Fibroblast of pulmonary artery (primary cell): ENCODE measurements at regions not wholly inside any gene's neighbourhood (a gene's known extent, or its start where the extent isn't known, plus 50 kb on each side); places are given as distances from the start of the nearest gene placed in this dataset.

Experiments used
- DNase-seq: peaks from one replicate; pipeline ENCODE4 v3.0.0-alpha.2; 2010; ENCODE audit warnings: low read depth
- H3K4me3 ChIP-seq: replicated peaks from 2 replicates; pipeline ENCODE4 v1.5.1; 2011; ENCODE audit warnings: low read depth, mild to moderate bottlenecking, control low read depth, low read length, moderate library complexity
- TF ChIP-seq, protein P1 (sequence below): IDR thresholded peaks from 2 replicates; pipeline ENCODE4 v1.5.1; 2011; ENCODE audit warnings: mild to moderate bottlenecking, control low read depth, low read length, inconsistent platforms; ENCODE audit errors: missing control alignments

DNA sequence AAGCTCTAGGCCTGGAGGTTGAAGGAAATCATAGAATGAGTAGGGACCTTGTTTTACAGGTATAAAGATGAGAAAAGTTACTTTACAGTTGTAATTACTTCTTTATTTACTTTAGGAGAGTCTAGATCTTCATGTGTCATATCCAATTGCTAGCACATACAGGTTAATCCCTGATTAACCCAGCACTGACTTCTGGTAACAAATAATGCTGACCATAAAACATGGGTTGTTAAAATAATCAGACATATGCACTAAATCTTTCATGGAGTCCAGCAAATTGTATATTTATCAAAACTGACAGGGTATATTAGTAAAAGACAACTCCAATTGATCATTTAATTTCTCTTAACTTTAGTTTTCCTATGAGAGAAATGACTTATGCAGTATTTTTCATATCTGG, 245.2 kb downstream of the NFKBIZ start:
- TF ChIP-seq, protein P1, sequence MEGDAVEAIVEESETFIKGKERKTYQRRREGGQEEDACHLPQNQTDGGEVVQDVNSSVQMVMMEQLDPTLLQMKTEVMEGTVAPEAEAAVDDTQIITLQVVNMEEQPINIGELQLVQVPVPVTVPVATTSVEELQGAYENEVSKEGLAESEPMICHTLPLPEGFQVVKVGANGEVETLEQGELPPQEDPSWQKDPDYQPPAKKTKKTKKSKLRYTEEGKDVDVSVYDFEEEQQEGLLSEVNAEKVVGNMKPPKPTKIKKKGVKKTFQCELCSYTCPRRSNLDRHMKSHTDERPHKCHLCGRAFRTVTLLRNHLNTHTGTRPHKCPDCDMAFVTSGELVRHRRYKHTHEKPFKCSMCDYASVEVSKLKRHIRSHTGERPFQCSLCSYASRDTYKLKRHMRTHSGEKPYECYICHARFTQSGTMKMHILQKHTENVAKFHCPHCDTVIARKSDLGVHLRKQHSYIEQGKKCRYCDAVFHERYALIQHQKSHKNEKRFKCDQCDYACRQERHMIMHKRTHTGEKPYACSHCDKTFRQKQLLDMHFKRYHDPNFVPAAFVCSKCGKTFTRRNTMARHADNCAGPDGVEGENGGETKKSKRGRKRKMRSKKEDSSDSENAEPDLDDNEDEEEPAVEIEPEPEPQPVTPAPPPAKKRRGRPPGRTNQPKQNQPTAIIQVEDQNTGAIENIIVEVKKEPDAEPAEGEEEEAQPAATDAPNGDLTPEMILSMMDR, result no peak
- DNase-seq, result no peak
- H3K4me3 ChIP-seq, result no peak overlapping the region

DNA sequence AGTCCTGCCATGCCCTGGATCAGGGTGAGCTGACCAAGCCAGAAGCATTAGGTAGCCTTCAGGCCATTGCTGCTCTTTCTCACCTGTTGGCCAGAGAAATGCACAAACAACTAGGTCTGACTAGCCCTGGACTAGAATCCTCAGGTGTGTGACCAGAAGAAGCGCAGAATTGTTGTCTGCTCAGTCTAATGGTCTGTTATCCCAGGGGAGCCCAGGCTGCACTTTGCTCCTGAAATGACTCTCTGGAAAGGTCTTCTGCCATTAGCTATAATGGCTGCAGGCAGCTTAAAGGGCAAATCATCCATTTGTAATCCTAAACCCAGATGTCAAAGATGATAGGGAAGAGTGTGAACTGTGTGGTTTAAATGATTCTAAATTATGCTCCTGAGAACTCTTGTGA, 246.1 kb downstream of the NFKBIZ start:
- H3K4me3 ChIP-seq, result no peak overlapping the region
- TF ChIP-seq, protein P1, result no peak
- DNase-seq, result no peak

DNA sequence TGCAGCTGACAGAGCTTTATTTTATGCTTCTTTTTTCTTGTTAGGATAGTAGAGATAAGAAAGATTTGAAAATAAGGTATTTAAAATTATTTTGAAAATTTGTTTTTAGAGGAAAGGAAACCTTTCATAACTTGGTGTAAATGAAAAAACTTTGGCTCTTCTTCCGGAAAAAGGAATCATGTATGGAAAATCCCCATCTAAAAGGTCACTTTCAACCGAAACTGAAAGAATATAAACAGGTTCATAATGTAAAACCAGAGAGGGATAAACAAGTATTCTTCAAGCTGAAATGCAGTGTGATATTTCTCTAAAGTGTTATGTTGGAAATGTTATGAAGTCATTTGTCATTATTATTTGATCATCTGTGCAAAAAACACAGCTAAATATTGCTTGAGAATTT, 246.8 kb downstream of the NFKBIZ start:
- H3K4me3 ChIP-seq, result no peak overlapping the region
- TF ChIP-seq, protein P1, result no peak
- DNase-seq, result no peak

DNA sequence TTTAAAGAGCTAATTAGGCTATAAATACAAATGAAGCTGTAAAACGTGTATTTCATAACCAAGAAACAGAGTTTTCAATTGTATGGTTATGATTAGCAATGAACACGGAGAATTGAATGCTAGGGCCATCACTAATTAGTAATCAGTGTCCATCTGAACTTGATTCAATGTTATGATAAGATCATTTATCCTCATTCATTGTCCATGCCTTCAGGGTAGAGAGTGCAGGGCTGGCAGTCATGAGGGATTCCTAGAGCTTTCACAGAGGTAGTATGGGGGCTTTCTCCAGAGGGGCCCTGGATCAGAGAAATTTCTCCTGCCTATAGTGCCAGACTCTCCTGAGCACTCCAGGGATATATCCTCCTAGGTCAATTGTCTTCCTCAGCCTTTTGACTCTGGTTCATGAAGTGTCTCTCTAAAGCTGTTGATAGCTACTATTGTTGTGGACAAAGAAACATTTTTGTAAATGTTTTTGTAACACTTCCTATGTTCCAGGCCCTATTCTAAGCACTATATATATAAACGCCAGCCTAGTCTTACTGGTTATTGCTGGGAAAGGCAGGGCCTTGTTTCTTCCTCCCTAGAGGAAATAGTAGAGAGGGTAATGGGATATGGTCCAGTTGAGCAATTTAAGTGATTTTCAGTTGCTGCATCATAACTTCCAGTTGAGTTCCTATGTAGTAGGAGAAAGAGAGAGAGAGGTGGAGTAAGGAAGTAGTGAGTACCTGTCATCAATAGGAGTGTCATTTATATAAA, 249.0 kb downstream of the NFKBIZ start:
- TF ChIP-seq, protein P1, result no peak
- H3K4me3 ChIP-seq, result no peak overlapping the region
- DNase-seq, result peak; percentile 24

DNA sequence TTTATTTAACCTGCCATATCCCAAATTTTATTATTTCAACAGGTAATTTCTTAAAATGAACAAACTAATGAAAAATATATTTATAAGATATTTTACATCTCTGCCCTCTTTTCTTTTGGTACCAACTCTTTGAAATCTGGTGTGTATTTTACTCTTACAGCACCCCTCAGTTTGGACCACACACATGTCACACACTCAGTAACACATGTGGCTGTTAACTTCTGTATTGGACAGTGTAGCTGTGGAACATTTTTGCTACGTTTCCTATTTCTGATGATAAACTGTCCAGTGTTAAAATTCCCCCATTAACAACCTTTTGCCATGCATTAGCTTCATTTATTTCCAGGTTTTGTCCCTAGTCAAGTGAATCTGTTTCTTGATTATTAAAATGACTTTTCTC, 250.6 kb downstream of the NFKBIZ start:
- TF ChIP-seq, protein P1, result no peak
- DNase-seq, result no peak
- H3K4me3 ChIP-seq, result no peak overlapping the region

DNA sequence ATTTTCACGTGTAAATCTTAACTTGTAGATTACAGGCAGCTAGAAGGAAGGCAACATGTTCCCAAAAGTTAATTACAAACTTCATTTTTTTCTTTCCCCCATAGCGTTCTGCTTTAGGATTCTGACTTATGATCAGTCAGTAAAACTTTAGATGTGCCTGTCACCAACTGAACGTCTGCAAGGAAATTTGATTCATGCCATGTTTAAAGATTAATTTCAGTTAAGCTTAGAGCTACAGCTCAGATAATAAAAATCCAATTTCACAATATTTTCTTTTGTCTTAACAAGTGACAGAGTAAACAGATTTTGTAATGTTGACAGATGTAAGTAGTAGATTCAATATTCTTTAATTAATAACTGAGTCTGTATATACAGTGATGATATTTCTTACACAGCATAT, 253.1 kb downstream of the NFKBIZ start:
- TF ChIP-seq, protein P1, result no peak
- no peak for DNase-seq
- no peak overlapping the region for H3K4me3 ChIP-seq

DNA sequence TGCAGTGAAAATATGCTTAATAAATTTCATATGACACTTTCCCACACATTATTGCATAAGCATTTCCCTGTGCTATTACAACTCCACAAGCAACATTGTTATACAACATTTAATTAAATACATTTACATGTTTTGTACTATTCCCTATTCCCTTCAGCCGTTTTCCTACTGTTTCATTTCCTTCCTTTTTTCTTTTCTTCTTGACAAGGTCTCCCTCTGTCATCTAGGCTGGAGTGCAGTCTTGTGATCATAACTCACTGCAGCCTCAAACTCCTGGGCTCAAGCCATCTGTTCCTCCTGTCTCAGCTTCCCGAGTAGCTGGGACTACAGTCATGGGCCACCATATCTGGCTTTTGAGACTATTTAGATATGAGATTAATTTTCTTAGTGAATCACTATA, 254.7 kb downstream of the NFKBIZ start:
- no peak overlapping the region for H3K4me3 ChIP-seq
- DNase-seq, result no peak
- TF ChIP-seq, protein P1, result no peak
